ENCODE measurements at regions not wholly inside any gene's neighbourhood (a gene's known extent, or its start where the extent isn't known, plus 50 kb on each side); places are given as distances from the start of the nearest gene placed in this dataset.

DNA sequence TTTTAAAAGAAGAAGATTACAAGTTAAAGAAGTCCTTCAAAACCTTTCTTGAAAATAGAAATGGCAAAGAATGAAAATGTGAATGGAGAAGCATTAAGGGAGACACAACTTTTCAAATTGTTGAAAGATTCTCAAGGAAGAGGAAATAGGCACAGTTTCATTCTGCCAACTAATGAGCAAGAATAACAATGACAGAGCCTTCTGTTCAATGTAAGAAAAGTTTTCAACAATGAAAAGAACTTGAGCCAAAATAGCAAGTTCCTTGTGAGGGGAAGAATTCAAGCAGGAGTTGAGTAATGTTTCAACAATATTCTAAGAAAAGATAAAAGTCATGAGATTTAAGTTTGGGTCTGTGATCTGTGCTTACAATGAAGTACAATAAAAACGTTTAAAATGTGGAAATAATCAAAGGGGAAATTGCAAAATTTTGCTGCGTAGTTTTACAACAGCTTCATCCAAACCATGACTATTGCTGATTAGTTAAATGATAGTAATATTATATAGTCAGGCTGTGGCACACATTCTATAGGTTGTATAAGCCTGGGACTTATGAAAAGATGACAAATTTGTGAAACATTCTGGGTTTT, 122.6 kb downstream of the METTL4 start:
- TF ChIP-seq GATA2 (IDR thresholded peaks at IDR 0.05; ENCODE audit: low read depth, low read length) (no peak), GATA3 (IDR thresholded peaks at IDR 0.05; ENCODE audit: low read depth, low read length) (no peak)
